GM19438 (cell line): ENCODE measurements at regions not wholly inside any gene's neighbourhood (a gene's known extent, or its start where the extent isn't known, plus 50 kb on each side); places are given as distances from the start of the nearest gene placed in this dataset.

Source experiments
- ATAC-seq: cut with Tn5 transposase; IDR thresholded peaks from one replicate; pipeline ENCODE4 v1.9.1; 2021; ENCODE audit warnings: low read depth; ENCODE audit not compliant: unreplicated experiment

GRCh38 chr3:161555320-161555719 lies 58.7 kb downstream of the OTOL1 start:
- ATAC-seq, result no peak

DNA sequence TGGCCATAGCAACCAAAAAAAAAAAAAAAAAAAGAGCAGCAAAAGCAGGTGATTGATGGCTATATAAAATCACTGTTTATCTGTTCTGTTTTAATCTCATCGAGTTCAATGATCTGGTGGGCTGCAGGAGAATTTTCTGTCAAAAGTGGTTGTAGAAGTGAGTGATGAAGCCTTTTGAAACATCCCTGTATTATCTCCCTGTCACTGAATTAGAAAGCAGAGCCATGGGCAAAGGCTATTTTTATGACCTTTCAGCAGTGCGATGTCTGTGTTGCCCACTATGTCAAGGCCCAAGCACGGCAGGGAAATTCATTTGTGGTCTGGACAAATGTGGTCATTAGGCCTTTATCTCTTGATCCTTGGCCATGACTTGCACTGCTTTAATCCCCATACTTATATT lies 59.9 kb downstream of the OTOL1 start:
- no peak for ATAC-seq

DNA sequence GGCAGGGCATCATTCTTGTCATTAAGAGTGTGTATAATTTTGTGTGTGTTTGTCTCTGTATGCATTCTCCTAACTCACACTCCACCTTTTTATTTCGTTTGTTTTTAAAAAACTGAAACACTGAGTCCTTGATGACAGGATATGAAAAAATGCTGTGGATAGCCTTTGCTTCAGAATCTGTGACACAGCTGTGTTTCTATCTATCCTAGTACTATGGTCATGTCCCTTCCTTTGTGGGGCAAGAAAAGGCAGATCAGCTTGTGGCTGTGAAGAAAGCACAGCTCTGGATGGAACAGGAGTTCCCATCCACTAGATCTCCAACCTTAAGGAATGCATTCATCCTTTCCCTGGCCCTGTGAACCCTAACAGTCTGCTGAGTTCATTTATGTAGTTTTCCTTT lies 60.3 kb downstream of the OTOL1 start:
- no peak for ATAC-seq

- ATAC-seq, result no peak
Measured at GRCh38 chr3:161557445-161558150, 61.0 kb downstream of the OTOL1 start.

- no peak for ATAC-seq
Measured at GRCh38 chr3:161558236-161558635, 61.6 kb downstream of the OTOL1 start.

- ATAC-seq, result no peak
Measured at GRCh38 chr3:161559177-161559998, 62.8 kb downstream of the OTOL1 start.

DNA sequence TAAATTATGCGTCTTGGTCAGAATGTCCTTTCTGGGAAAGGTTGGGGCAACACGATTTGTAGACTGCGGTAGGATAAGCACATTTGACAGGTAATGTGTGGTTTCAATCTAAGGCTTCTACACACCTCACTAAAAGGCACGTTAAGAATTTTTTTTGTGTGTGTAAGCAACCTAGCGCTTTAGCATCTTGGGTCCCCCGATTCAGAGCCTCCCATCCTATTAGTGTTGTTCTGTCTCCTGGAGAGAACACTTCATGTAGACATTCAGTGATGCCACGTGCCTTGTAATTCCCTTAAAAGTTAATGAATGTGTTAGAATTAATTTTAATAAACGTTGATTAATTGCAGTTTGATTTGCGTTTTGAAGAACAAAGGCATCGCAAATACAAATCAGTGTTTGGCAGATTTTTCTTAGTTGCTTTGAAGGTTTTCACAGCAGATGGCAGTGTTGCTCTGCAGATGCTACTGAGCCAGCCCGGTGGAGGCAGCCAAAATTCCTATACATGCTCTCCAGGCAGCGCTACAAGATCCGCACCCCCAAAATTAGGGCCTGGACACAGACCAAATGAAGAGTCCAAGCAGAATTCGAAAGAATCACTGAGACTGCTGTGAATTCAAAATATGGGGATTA lies 63.5 kb downstream of the OTOL1 start:
- ATAC-seq, result no peak

GRCh38 chr3:161567577-161568361 lies 71.2 kb downstream of the OTOL1 start:
- ATAC-seq, result no peak

- ATAC-seq, result no peak
Measured at GRCh38 chr3:161568671-161569070, 72.1 kb downstream of the OTOL1 start.

- no peak for ATAC-seq
Measured at GRCh38 chr3:161571951-161572350, 75.3 kb downstream of the OTOL1 start.

- no peak for ATAC-seq
Measured at GRCh38 chr3:161573136-161573535, 76.5 kb downstream of the OTOL1 start.

- no peak for ATAC-seq
Measured at GRCh38 chr3:161575901-161576300, 79.3 kb downstream of the OTOL1 start.

DNA sequence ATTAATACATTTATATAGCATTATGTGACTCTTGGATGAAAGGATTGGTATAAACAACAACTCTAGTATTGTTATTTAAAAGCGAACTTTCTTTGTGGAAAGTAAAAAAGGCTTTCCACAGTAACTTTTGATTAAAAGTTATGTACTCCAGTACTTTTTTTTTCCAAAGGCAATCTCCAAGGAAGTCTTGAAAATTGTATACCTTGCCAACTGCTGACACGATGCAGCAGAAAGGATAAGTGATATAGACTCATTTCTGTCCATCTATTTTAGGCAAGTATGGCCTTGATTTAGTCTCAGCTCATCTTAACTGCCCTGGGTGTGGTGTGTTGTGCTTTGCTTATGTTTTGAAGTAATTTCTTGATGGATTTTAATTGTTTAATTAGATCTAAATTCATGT lies 79.7 kb downstream of the OTOL1 start:
- ATAC-seq, result no peak

DNA sequence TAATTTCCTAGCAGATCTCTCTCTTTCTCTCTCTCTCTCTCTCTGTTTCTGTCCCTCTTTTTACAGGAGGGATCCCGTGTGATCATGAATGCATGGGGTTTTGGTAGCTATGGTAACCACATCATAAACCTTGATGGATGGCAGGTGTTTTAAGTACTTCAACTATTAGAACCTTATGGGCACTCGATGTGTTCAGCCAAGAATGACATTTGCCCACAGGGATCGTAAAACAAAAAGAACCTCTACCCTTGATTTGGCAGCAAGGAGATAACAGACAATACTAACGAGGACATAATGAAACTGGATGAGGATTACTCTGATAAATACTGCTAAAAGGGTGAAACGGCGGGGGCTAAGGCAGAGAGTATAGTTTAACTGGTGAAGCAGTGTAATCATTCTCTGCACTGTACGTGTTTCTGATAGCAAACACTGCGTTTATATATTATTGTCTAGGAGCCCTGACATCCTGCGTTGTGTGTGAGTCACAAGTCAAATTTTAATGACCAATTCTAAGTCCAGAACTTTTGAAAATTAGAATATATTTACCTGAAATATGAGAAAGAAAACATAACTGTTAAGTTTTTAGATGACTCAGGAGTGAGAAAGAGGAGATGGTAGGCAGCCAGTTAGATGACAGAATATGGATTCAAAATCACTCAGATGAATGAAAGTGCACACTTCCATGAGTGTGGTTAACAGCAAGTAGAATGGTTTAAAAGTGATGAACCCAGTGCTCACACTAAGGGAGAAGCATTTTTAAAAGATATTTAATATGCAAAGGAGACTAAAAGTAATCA lies 80.3 kb downstream of the OTOL1 start:
- no peak for ATAC-seq

DNA sequence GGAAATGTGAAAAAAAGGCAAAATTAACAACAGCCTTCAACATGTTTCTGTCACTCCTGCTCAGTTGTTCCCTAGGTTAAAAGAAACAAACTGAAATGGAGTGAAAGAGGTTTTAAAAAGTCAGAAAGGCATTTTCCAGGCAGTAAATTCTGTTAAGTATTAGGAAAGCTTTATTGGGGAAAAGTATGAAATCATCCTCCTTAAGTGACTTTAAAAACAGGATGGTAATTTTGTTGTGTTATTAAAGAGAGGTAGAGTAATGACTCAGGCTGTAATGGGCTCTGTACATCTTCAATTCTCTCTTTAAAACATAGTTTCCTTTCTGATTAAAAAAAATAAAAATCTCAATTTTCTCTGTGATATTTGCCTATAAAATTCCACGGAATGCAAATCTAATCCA lies 81.1 kb downstream of the OTOL1 start:
- no peak for ATAC-seq

DNA sequence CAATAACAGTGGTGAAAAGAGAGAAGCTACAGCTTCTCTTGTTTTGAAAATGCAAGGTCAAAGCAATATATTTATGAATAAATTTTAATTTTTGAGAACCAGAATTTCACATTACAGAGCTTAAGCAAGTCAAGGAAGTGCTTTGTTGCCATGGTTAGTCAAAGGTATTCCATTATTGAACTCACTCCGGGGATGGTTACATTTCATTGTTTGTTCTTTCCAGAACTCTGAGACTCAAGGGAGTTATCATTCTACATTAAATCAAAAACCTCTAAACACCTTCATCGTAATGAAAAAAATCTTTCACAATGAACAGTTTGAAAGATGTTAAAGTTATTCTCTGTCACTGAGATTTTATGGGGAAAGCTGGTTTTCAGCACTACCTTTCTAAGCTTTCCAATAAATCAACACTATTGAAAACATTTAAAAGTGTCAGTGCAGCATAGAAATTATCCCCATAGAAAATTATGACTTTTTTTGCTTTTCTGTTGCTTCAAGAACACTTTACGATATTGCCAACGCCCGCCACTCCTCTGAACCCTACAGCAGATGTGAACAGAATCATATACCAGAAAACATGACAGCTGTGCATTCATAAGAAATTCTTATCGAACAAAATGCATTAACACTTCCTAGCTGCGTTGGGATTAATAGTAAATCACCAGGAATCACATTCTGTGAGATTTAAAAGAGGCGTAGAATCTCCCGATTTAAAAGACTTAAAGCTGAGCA lies 83.0 kb downstream of the OTOL1 start:
- ATAC-seq, result no peak

DNA sequence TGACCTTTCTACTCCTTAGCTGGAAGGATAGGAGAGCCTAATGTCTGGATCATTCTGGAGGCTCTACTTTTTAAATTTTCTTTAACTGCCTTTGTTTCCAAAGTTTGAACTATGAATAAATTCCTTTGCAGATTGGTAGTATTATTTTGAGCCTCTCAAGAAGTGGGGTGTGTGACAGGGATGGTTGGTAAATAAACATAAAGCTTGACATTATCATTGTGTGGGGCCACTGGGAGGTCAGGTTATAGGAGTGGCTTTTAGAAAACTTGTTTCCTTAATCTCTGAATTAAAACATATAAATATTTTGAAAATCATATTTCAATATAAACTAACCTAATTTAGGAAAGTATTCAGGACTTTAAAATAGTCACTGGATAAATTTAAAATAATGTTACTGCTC lies 89.3 kb downstream of the OTOL1 start:
- no peak for ATAC-seq

DNA sequence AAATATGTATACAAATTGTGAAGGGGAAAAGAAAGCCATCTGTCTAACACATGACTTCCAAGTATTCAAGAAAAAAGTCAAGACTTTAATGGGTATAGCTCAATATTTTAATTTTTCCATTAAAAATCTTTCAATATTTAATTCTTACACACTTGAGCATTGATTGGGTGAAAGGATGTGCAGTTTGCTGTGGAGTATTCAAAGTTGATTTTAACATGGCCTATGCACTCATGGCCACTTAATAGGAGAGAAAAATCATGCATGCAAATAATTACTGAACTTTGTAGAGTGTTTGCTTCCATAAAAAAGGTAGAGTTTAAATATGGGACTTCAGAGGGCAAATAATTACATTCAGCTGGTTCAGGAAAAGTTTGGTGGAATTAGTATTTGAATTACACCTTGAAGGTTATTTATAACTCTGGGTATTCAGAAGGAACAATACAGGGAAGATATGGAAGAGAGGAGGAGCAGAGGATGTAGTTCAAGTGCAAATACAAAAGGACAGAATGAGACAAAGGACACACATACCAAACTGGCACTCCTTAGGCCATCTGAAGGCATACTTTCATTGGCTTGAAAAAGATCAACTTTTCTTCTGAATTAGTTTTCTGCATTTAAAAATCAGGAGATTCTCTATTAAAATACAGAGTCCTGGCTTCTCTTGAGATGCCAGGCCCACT lies 90.1 kb downstream of the OTOL1 start:
- ATAC-seq, result no peak

GRCh38 chr3:161598639-161599038 lies 102.0 kb downstream of the OTOL1 start:
- no peak for ATAC-seq
